ENCODE measurements at regions not wholly inside any gene's neighbourhood (a gene's known extent, or its start where the extent isn't known, plus 50 kb on each side); places are given as distances from the start of the nearest gene placed in this dataset.
"Not testable (repeated sequence)": the region's sequence is repeated elsewhere in the genome, so short reads cannot be mapped to it uniquely, and the experiment has no call there.

DNA sequence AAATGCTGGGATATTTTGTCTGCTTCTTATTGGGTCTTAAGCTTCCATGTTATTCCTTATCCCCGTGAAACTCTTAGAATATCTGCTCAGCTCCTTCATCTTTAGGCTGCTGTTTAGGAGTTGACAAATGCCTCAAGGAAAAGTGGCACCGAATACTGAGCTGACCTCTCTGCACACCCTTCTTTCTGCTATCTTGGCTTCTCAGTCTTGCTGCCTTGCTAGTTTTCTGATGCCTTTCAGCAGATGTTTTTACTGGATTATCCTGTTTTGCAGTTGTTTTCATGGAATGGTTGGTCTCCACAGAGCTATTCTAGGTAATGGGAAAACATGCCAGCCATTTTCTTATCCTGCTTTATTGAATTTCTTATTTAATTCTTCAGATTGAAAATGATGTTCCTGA is 86.3 kb downstream of the GYPE start:
- DNase-seq (ENCODE audit: low spot score): no peak

DNA sequence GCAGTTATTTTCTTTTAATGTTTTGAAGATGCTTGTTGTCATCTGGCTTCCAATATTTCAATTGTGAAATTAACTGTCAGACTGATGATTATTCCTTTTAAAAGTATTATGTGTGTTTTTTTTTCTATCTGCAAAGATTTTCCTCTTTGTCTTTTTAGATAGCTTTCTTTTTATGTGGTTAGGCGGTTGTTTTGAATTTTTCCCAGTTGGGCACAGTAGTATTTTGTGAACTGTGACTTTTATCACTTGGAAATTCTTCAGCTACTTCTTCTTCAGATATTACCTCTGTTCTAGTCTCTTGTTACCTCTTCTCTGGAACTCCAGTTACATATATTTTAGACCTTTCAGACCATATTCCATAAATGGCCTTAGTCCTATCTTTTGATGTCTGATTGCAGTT is 87.5 kb downstream of the GYPE start:
- not testable (repeated sequence) for DNase-seq (ENCODE audit: low spot score)

DNA sequence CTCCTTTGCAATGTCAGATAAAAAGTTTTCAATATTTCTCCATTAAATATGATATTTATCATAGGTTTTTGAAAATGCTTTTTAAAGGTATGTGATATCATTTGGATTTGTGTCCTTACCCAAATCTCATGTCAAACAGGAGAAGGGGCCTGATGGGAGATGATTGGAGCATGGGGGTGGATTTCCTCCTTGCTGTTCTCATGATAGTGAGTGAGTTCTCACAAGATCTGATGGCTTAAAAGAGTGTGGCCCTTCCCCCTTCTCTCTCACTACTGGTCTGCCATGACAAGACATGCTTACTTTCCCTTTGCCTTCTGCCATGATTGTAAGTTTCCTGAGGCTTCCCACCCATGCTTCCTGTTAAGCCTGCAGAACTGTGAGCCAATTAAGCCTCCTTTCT is 90.0 kb downstream of the GYPE start:
- DNase-seq (ENCODE audit: low spot score): not testable (repeated sequence)

DNA sequence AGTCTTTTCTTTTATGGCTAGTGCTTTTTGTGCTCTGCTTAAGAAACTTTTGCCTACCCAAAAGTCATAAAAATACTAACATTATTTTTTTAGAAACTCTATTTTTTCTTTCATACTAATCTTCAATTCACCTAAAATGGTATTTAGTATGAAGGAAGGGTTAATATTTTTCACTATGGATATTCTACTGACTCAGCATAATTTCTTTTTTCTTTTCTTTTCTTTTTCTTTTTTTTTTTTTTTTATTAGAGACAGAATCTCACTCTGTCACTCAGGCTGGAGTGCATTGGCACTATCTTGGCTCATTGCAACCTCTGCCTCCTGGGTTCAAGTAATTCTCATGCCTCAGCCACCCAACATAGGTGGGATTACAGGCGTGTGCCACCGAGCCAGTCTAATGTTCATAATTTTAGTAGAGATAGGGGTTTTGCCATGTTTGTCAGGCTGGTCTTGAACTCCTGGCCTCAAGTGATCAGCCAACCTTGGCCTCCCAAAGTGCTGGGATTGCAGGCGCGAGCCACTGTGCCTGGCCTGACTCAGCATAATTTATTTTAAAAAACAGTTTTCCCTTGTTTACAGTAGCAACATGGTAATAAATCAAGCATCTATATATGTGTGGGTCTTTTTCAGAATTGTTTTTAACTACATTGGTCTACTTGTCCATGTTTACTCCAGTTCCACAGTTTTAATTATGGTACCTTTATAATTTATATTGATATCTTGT is 91.8 kb downstream of the GYPE start:
- DNase-seq (ENCODE audit: low spot score): not testable (repeated sequence)

DNA sequence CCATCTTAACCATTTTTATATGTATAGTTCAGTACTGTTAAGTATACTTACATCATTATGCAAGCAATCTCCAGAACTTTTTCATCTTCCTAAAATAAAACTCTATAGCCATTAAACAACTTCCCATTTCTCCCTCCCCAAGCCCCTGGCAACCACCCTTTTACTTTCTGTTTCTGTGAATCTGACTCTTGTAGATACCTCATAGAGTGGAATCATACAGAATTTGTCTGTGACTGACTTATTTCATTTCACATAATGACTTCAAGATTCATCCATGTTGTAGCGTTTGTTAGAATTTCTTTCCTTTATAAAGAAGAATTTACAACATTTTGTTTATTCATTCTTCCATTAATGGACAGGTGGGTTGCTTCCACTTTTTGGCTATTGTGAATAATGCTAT is 91.2 kb upstream of the FREM3 start:
- DNase-seq (ENCODE audit: low spot score): not testable (repeated sequence)

DNA sequence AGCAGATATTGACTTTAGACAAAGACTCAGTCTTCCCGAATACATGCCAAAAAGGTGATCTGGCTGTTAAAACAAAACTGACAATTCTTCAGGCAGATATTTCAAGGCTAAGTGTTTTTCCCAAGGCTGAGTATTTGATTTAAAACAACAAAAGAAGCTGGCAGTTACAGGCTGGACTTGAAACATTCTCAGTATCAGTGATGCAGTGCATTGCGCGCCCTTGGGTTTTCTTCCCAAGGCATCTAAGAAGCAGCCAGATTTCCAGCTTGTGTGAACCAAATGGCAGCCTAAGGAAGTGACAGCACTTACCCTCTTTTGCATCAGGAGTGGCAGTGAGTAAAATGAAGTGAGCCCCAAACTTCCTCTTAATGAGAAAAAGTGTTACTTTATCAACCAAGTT is 90.0 kb upstream of the FREM3 start:
- DNase-seq (ENCODE audit: low spot score): not testable (repeated sequence)

DNA sequence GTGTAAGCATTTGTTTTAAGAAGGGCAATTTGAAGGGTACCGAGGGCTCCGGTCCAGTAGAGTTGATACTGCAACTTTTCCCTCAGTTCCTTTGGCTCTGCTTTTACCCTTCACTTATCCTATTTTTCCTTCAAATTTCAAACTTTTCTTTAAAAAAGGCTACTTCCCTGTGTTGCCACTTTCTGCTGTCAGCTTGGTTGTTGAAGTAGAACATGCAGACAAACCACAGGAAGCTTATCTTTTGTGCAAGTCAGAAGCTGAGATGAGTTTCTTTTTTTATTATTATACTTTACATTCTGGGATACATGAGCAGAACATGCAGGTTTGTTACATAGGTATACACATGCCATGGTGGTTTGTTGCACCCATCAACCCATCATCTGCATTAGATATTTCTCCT is 89.1 kb upstream of the FREM3 start:
- DNase-seq (ENCODE audit: low spot score): not testable (repeated sequence)

DNA sequence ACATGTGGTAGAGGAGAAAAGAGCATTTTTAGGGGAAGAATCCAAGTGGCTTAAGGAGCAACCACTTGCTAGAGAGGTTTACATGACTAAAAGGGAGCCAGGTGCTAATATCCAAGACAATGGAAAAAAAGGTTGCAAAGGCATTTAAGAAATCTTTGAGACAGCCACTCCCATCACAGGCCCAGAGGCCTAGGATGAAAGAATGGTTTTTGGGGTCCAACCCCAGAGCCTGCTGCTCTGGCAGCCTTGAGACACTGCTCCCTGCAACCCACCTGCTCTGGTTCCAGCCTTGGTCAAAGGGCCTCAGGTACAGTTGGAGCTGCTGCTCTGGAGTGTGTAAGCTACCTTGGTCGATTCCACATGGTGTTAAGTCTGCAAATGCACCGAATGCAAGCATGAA is 84.1 kb upstream of the FREM3 start:
- DNase-seq (ENCODE audit: low spot score): no peak

DNA sequence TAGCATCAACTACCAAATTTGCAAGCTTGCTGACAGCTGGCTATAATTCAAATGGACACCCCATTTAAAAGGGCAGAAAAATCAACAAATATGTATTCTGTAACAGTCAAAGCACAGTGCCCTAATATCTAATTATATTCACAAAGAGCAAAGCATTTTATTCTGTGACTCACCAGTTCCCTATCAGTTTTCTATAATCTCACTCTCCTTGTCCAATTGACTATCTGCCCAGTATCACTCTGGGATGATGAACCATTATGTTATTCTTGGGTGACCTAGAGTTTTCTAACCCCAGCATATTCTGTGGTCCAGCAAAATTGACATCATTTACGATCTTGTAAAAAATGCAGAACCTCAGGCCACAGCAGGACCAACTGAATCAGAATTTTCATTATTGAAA is 82.0 kb upstream of the FREM3 start:
- no peak for DNase-seq (ENCODE audit: low spot score)

DNA sequence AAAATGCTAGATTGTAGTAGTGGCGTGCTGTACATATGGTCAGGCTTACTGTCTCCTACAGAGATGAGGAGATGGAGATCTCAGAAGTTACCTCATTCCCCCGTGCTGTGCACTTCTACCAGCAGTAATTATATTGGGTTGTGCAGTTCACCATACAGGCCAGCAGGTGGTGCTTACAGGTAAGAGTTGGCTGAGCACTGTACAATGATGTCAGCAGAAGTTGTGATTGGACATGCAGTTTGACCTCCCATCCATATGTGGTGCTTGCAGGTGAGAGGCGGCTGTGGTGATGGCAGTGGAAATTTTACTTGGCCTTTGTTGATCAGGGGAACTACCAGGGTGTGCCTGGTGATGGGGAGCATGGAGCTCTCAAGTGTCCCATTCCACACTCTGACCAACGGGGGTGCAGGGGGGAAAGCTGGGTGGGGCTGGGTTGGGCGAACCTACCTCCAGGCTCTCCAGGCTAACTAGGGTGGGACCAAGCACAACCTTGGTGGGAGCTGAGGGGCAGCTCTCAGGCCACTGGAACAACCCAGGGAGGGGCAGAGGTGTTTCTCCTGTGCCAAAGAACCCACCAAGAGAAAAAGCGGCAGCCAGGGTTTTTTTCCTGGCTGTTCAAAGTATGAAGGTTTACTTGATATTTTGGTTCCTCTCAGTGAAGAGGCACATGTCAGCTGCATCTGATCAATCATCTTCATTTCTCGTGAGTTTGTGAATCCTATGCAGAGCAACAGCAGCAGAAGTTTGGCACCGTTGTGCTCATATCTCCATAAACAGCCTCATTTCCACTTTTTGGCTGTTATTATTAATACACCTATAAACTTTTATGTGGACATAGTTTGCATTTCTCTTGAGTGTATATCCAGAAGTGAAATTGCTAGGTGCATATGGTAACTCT is 73.8 kb upstream of the FREM3 start:
- peak; percentile 58 for DNase-seq (ENCODE audit: low spot score)

DNA sequence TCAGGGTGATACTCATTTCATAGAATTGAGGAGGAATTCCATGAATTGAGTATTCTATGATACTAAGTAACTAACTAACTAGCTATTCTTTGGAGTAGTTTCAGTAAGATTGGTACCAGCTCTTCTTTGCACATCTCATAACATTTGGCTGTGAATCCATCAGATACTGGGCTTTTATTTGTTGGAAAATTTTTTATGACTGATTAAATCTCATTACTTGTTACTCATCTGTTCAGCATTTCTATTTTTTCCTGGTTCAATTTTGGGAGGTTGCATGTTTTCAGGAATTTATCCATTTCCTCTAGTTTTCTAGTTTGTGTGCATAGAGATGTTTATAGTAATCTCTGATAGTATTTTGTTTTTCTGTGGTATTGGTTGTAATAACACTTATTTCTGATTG is 70.8 kb upstream of the FREM3 start:
- DNase-seq (ENCODE audit: low spot score): no peak

DNA sequence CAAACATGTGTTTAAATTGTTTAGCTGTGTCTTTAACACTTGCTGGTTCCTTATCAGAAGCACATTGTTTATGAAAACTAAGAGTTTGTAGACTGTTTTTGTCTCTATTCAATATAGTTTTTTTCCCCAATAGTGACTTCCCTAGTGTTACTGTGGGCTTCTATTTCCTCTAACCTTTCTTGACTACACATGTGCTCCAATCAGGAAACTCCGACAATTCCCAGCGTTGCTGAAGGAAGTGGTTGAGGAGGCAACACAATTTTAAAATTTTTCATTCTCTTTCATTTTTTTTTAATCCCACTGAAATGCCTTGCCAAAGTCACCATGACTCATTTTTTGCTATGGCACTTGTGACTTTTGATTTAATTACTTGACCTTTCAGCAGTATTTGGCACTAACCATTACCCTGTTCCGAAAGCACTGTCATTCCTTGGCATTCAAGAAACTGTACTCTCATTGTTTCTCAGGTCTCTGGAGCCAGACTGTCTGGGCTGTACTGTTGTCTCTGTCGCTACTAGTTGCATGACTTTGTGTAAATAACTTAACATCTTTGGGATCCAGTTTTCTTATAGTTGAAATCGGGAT is 67.6 kb upstream of the FREM3 start:
- no peak for DNase-seq (ENCODE audit: low spot score)

DNA sequence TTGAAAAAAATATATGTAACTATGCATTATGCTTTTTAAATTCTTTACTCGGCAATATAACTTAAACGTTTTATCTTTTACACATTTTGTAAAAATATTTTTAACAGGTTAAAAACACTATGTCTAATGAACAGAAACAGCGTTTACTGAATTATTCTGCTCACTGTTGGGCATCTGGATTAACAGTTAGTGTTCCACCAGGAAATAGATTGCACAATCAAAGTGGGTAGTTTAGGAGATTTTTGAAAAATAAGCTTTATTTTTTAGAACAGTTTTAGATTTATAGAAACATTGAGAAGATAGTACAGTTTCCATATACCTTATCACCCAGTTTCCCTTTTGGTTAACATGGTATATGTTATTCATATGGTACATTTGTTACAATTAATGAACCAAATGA is 63.1 kb upstream of the FREM3 start:
- DNase-seq (ENCODE audit: low spot score): no peak

DNA sequence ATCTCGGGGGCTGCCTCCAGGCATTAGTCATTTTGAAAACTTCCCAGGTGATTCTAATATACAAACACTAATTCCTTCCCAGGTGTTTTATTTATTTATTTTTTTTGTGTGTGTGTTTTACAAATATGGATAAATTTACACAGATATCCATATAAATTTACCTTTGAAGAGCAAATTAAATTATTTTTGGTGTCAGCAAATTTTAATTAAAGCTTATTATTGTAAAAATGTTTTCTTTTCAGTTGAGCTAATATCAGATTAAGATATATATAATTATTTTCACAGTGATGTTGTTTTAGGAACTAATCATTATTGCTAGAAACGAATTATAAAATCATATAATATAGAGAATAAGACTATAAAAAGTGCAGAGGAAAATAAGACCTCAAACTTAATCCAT is 62.0 kb upstream of the FREM3 start:
- DNase-seq (ENCODE audit: low spot score): no peak

All from D341Med (cell line).